HG03135 (cell line): ENCODE measurements at regions not wholly inside any gene's neighbourhood (a gene's known extent, or its start where the extent isn't known, plus 50 kb on each side); places are given as distances from the start of the nearest gene placed in this dataset.
A peak's percentile ranks its signal among the peaks of the same experiment; 100 is the strongest.

Experiments
- ATAC-seq: cut with Tn5 transposase; IDR thresholded peaks from one replicate; pipeline ENCODE4 v1.9.1; 2021; ENCODE audit warnings: mild to moderate bottlenecking, moderate library complexity; ENCODE audit not compliant: unreplicated experiment

- ATAC-seq: no peak
Observed at GRCh38 chr9:29717631-29718030, 2144.3 kb upstream of the C9orf72 start.

- ATAC-seq: no peak
Observed at GRCh38 chr9:29730163-29730562, 2156.9 kb upstream of the C9orf72 start.

DNA sequence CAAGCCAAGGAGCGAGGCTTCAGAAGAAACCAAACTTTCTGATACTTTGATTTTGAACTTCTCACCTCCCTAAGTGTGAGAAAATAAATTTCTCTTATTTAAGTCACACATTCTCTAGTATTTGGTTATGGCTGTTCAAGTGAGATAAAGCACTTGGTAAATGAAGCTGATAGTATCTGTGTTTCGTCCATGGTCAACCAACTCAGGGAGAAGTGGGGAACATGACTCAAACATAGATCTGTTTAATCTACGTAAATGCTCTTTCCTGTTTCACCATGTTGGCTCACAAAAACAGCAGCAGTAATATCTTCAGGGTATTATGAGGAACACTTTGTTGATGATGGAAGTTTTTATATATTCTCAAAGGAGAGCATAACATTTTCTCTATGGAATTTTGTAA, 2167.2 kb upstream of the C9orf72 start:
- no peak for ATAC-seq

DNA sequence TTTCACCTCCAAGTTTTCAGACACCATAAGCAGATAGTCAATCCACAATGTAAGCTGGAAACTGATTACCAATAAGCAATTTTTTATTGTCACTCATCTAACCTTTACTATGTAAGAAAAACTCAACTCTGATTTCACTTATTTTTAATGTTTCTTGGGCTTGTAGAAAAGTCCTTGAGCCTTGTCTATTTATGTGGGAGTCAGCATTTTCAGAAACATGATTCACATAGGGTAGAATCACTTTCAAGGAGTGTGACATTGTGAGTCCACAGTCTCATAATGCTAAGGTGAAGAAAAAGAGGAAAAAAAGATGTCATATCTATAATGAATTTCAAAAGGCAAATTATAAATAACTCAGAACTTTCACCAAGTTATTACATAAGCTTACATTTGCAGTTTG, 2167.9 kb upstream of the C9orf72 start:
- no peak for ATAC-seq

- no peak for ATAC-seq
Observed at GRCh38 chr9:29750062-29750461, 2176.8 kb upstream of the C9orf72 start.

GRCh38 chr9:29751226-29751625, 2177.9 kb upstream of the C9orf72 start:
- no peak for ATAC-seq

DNA sequence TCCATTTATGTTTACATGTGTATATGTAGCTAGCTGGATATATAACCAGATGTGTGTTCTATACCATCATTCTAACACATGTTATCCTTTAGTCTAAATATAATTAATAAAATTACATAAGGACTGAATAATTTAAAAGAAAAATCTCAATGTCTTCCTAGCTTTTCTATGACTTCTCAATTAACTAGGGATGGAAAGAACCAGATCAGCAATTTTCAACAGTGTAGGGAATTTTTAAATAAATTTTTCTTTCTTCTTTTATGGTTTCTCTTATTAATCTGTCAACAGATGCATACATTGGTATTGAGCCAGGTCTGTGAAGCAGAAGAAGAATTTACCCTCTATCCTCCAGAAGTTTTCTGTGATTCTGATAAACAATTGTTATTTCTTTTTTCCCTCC, 2180.4 kb upstream of the C9orf72 start:
- no peak for ATAC-seq

GRCh38 chr9:29769019-29769418, 2195.7 kb upstream of the C9orf72 start:
- no peak for ATAC-seq

DNA sequence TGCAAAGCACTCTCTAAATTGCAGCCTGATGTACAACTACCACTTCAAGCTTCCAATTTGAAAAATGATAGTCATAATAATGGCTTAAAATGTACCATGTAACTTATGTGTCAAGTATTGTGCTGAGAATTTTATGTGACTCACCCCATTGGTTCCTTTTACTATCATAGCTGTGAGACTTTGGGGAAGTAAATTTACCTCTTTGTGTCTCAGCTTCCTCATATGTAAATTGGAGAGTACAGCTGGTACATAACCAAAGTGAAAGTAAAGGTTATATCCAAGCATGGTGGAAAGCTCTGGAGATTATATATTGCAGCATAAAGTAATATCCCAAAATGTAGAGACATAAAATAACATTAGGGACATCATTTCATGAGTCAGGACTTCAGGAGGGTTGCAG, 2200.4 kb upstream of the C9orf72 start:
- no peak for ATAC-seq

DNA sequence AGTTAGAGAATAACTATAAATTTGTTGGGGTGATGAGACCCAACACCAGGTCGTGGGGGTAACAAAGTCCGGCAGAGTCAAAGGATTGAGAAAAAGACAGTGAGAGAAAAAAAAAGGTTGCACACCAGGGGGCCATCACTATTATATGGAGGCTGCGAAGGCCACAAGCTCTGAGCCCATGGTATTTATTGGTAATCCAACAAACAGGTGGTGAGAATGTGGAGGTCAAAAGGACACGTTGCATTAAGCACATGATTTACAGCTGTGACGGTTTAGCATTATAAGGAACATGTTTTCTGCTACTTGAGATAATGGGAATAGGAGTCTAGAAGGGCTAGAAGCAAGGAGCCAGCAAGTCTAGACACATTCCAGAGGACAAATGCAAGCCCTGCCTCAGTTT, 2202.2 kb upstream of the C9orf72 start:
- no peak for ATAC-seq

- ATAC-seq: no peak
Observed at GRCh38 chr9:29778281-29778849, 2205.1 kb upstream of the C9orf72 start.

DNA sequence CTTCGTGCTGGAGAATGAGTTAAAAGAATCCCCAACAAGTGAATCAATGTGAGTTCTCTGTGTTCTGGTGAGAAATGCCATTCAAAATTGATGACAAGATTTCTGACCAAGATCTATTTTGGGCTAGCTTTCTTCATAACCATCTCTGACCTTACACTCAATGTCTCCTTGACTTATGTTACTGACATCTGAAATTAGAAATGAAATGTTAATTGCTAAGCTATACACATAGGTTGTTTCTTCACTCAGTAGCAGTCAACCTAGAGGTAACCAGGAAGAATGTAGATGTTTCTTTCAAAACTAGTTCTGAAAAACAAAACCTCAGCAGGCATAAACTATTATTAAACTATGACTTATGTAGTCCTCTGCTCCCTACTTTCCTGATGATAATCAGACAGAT, 2220.7 kb upstream of the C9orf72 start:
- no peak for ATAC-seq

DNA sequence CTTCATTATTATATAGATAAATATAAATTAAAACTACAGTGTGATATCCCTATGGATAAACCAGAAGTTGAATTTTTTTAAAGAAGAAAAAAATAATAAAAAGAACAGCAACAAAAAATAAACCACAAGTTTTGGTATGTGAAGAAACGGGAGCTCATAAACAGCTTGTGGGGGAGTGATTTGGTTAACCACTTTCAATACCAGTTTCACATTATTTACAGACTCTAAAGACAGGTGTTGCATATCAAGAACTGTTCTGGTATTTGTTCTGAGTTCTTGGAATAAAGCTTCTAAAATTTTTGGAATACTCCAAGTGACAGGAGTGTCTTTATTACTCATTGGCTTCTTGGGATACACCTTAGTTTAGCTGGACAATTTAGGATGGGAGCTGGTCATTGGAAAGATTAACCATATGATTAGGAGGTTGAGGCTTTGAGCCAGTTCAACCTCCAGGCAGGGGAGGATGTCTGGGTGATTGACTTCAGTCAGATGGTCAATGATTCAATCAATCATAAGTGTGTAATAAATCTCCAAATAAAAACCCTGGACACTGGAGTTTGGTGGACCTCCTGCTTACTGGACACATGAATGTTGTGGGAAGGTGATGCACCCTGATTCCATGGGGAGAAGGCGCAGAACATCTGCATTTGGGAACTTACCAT, 2223.1 kb upstream of the C9orf72 start:
- ATAC-seq: peak; percentile 94

GRCh38 chr9:29798599-29798998, 2225.3 kb upstream of the C9orf72 start:
- no peak for ATAC-seq

GRCh38 chr9:29799227-29799626, 2225.9 kb upstream of the C9orf72 start:
- ATAC-seq: no peak

DNA sequence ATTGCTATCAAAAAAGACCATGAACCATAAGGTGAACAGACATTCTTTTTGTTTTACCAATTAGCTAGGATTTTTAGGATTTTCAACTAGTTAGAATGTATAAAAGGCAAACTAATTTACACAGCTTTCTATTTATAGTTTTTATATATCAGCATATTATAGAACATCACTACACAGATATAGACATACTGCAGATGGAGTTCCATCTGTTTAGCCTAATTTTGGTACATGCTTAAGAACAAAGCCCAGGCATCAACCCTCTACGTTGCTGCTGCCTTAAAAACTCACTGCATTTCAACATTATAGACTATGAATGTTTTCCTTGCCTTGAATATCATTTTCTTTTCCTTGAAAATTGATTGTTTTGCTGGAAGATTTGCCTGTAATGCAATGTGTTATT, 2227.5 kb upstream of the C9orf72 start:
- no peak for ATAC-seq

DNA sequence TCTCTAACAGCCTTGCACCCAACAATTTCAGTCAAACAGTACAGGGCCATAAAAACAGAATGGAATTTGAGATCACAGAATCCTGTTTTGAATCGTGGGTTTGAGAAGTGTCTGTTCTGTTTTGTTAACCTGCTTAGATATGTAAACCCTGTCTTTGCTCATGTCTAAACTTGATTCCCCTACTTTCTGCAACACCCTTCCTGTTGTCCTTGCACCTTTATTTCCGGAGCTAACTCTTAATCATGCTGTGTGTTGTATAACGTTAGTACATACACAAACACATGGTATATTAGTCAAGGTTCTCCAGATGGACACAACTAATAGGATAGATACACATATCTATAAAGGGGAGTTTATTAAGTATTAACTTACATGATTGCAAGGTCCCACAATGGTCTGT, 2229.2 kb upstream of the C9orf72 start:
- no peak for ATAC-seq

GRCh38 chr9:29806937-29807618, 2233.8 kb upstream of the C9orf72 start:
- ATAC-seq: no peak

DNA sequence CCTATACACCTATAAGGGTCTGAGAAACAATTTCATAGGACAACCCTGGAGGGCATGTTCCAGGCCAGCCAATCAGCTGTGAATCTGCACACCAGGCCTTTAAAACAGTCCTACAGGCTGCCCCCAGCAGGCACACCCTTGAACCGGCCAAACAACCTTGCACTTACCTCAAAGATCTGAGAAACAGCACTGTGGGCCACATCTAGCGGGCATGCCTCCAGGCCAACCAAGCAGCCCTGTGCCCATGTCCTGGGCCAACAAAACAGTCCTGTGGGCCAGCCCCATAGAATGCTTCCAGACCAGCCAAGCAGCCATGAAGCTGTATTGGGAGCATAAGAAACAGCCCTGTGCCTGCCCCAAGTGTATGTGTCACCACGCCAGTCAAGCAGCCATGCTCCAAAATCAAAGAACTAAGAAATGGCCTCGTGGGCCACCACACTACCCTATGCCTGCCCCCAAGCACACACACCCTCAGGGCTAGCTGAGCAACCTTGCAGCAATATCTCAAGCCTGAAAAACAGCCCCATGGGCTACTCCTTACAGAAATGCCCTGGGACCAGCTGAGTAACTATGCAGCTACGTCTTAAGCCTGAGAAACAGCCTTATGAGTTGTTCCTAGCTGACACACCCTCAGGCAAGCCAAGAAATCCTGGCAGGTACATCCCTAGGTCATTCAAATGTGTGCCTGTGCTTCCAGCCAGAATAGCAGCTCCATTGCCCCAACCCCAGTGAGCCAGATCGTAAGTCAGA, 2243.8 kb upstream of the C9orf72 start:
- no peak for ATAC-seq

GRCh38 chr9:29822458-29822857, 2249.2 kb upstream of the C9orf72 start:
- ATAC-seq: no peak

GRCh38 chr9:29826421-29826820, 2253.1 kb upstream of the C9orf72 start:
- ATAC-seq: no peak

DNA sequence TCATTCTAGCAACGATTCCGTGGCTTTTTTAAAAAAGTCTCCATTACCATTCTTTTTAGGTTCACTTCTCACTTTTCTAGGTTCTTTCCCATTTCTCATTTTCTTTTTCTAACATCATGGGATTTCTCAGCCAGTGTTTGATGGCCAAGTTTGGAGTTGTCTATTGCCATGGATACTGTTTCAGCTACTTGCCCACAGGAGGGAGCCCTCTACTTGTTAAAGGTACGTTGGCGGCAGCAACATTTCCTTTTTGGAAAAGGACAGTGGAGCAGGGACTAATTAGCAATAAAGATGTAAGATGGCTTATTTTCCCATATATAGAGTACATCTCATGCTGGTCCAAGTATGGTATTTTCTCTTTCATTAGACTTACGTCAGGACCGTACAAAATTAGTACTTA, 2257.5 kb upstream of the C9orf72 start:
- ATAC-seq: no peak
